ENCODE measurements at regions not wholly inside any gene's neighbourhood (a gene's known extent, or its start where the extent isn't known, plus 50 kb on each side); places are given as distances from the start of the nearest gene placed in this dataset.

DNA sequence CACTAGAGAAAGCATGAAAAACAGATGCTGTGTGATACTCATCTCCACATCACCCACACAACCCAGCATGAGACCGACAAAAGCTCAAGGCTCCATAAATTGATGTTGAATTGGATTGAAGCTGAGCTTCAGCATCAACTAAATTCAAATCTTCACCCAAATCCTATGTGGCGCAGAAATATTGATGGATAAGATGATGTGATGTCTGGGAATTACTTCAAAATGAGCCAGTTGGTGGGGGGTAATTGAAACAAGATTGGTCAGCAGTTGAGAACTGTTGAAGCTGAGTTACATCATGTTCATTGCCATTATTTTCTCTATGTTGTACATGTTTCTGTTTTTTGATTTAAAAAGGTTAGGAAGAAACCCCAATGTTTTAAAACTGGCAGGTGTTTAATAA lies 166.5 kb upstream of the STS start:
- no peak overlapping the region for H3K4me3 ChIP-seq (ENCODE audit: low read depth, low read length)
- DNase-seq (ENCODE audit: low read depth), result no peak
- TF ChIP-seq CTCF (IDR thresholded peaks at IDR 0.05; ENCODE audit: low read depth, low read length, missing control alignments), result no peak

- no peak for TF ChIP-seq CTCF (IDR thresholded peaks at IDR 0.05; ENCODE audit: low read depth, low read length, missing control alignments)
- no peak overlapping the region for H3K4me3 ChIP-seq (ENCODE audit: low read depth, low read length)
- no peak for DNase-seq (ENCODE audit: low read depth)
Observed at GRCh38 chrX:6968231-6968630, 179.3 kb upstream of the STS start.

DNA sequence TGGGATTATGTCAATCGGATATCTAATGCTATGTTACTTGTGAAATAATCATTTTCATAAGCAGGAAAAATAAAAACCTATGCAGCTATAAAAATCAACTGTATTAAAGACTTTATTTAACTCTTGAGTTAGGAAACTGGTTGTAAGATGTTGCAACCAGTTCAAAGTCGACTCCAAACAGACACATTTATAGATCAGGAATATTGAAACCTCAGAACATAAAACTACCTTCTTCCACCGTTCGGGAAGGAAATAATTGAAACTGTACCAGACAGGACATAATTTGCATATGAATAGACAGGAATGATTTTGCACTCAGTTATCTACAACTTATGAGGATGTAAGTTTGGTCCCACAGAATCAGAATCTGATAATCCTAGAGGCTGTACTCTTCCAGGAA lies 181.8 kb upstream of the STS start:
- no peak for DNase-seq (ENCODE audit: low read depth)
- no peak for TF ChIP-seq CTCF (IDR thresholded peaks at IDR 0.05; ENCODE audit: low read depth, low read length, missing control alignments)
- H3K4me3 ChIP-seq (ENCODE audit: low read depth, low read length), result no peak overlapping the region

DNA sequence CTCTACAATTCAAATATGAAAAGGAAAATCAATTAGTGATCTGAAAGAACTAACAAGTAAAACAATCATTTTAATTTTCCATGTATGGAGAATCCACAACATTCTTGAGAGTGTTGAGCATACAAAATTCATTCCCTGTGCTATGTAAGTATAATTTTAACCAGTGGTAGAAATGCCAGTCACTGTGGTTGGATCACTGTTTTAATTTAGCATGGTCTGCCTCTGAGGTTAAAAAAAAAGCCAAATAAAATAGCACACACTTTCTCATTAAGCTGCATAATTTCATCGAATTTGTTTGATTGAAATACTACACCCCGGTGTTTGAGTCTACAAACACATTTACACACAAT lies 185.5 kb upstream of the STS start:
- no peak overlapping the region for H3K4me3 ChIP-seq (ENCODE audit: low read depth, low read length)
- no peak for DNase-seq (ENCODE audit: low read depth)
- no peak for TF ChIP-seq CTCF (IDR thresholded peaks at IDR 0.05; ENCODE audit: low read depth, low read length, missing control alignments)

DNA sequence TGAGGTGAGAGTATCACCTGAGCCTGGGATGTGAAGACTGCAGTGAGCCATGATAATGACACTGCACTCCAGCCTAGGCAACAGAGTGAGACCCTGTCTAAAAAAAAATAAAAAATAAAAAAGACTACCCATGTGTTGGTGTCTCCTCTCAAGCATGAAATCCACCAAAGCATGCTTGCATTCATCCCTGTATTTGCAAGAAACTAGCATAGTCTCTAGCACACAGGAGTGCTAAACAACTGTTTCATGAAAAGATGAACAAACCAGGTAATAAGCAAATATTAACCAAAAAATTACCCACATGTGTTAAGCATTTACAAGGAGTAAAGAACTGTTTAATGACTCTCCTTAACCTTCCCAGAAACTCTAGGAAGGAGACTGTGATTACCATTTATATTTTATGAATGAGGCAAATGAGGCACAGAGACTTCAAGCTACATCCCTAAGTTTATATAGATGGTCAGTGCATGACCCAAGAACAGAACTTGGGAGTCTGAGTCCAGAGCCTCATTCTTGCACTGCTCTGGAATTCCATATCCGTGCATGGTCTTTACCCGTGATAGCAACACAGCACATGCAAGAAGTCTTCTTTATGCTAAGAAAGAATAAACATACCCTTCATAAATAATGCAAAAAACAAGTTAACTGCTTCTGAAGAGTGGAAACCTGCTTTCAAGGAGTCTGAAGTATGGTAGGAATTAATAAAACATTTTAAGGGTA lies 186.1 kb upstream of the STS start:
- no peak for DNase-seq (ENCODE audit: low read depth)
- H3K4me3 ChIP-seq (ENCODE audit: low read depth, low read length), result no peak overlapping the region
- no peak for TF ChIP-seq CTCF (IDR thresholded peaks at IDR 0.05; ENCODE audit: low read depth, low read length, missing control alignments)

- DNase-seq (ENCODE audit: low read depth), result no peak
- no peak for TF ChIP-seq CTCF (IDR thresholded peaks at IDR 0.05; ENCODE audit: low read depth, low read length, missing control alignments)
- no peak overlapping the region for H3K4me3 ChIP-seq (ENCODE audit: low read depth, low read length)
Observed at GRCh38 chrX:6959006-6959405, 188.5 kb upstream of the STS start.

DNA sequence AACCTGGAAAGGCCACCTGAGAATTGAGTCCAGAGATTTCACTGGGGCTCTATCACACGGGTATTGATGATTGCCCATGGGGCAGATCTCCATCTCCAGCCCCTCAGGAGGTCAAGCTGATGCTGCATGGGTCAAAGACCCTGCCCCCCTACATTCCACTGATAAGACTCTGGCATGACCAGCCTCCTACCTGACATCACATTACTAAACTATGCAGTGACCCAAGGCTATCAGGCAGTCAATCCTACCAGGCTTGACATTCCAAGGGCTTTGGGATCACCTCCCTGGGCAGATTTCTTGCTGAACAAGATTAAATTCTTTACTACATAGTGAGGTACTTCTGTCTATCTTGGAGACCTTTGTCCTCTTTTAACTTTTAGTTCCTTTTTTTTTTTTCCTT lies 192.7 kb upstream of the STS start:
- no peak for DNase-seq (ENCODE audit: low read depth)
- H3K4me3 ChIP-seq (ENCODE audit: low read depth, low read length), result no peak overlapping the region
- no peak for TF ChIP-seq CTCF (IDR thresholded peaks at IDR 0.05; ENCODE audit: low read depth, low read length, missing control alignments)

Data from GM12864 (cell line).